ENCODE measurements at regions not wholly inside any gene's neighbourhood (a gene's known extent, or its start where the extent isn't known, plus 50 kb on each side); places are given as distances from the start of the nearest gene placed in this dataset.

GRCh38 chr2:120511947-120512710 is 166.2 kb downstream of the INHBB start:
- TF ChIP-seq, protein P1, sequence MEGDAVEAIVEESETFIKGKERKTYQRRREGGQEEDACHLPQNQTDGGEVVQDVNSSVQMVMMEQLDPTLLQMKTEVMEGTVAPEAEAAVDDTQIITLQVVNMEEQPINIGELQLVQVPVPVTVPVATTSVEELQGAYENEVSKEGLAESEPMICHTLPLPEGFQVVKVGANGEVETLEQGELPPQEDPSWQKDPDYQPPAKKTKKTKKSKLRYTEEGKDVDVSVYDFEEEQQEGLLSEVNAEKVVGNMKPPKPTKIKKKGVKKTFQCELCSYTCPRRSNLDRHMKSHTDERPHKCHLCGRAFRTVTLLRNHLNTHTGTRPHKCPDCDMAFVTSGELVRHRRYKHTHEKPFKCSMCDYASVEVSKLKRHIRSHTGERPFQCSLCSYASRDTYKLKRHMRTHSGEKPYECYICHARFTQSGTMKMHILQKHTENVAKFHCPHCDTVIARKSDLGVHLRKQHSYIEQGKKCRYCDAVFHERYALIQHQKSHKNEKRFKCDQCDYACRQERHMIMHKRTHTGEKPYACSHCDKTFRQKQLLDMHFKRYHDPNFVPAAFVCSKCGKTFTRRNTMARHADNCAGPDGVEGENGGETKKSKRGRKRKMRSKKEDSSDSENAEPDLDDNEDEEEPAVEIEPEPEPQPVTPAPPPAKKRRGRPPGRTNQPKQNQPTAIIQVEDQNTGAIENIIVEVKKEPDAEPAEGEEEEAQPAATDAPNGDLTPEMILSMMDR (IDR thresholded peaks at IDR 0.05; ENCODE audit: low read depth, low read length, poor library complexity, severe bottlenecking), result no peak
- no peak for TF ChIP-seq EZH2phosphoT487 (IDR thresholded peaks at IDR 0.05; ENCODE audit: borderline replicate concordance, low read length)
